NCI-H146 (cell line): ENCODE measurements at regions not wholly inside any gene's neighbourhood (a gene's known extent, or its start where the extent isn't known, plus 50 kb on each side); places are given as distances from the start of the nearest gene placed in this dataset.
A peak's percentile ranks its signal among the peaks of the same experiment; 100 is the strongest.

ENCODE experiments used
- DNase-seq: peaks from one replicate; lab custom pipeline; 2025; lab: John Stamatoyannopoulos, UW

DNA sequence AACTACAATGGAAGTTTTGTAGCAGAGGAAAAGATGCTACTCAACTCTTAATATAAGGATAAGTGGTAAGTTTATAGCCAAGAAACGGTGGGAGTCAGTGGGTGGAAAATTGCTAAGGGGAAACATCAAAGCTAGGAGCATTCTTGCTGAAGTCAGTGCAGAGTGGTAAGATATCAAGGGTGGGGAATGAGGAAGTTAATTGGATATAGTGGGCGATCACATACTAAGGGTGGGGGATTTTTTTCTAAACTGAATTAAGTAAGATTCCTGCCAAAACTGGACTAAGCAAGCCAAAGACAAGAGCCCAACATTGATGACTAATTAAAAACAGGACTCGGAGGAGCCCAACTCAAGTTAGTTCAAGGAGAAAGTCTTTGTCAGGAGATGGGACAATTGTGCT lies 525.4 kb downstream of the CCDC85A start:
- DNase-seq: no peak

GRCh38 chr2:56713161-56713676 lies 529.4 kb downstream of the CCDC85A start:
- no peak for DNase-seq

GRCh38 chr2:56713978-56714377 lies 530.2 kb downstream of the CCDC85A start:
- no peak for DNase-seq

- no peak for DNase-seq
Observed at GRCh38 chr2:56714400-56714799, 530.6 kb downstream of the CCDC85A start.

DNA sequence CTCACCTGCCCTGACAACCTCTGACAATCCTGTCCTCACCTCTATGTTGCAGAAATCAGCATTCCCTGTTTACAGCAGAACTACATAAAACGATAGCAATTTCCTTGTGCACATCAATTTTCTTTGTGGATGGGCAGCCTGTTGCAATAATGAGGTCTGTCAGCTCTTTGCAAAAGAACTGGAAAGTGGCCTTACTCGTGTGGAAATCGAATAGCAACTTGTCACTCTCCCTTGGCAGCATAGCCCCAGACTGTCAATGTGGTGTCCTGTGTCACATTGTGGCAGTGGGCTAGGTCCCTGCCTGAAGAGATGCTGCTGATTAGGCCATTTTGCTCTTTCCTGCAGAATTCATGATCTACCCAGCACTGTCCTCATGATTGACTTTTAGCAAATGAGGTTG lies 531.9 kb downstream of the CCDC85A start:
- no peak for DNase-seq

GRCh38 chr2:56718413-56718812 lies 534.6 kb downstream of the CCDC85A start:
- DNase-seq: no peak

- no peak for DNase-seq
Observed at GRCh38 chr2:56729212-56729611, 545.4 kb downstream of the CCDC85A start.

- no peak for DNase-seq
Observed at GRCh38 chr2:56732946-56733345, 549.2 kb downstream of the CCDC85A start.

DNA sequence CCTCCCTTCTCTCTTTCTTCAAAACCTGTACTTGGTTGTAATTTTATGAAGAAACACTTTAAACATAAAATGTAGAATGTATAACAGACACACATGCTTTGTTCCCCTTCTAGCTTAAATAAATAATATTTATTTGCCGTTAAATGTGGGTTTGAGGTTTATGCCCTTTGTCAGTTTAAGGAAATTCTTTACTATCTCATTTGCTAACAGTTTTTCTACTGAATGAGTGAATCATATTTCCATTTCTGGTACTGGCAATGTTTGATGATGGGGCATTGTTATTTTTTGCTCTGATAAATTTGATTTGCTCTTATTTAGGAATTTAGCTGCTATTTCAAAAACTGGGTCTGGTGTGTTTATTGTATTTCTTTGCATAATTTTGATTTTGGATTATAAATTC lies 555.6 kb downstream of the CCDC85A start:
- DNase-seq: no peak

GRCh38 chr2:56741601-56742102 lies 557.9 kb downstream of the CCDC85A start:
- DNase-seq: no peak

GRCh38 chr2:56743807-56744206 lies 560.0 kb downstream of the CCDC85A start:
- DNase-seq: no peak

GRCh38 chr2:56749152-56749752 lies 565.5 kb downstream of the CCDC85A start:
- peak; percentile 4 for DNase-seq

- no peak for DNase-seq
Observed at GRCh38 chr2:56753182-56753581, 569.4 kb downstream of the CCDC85A start.

GRCh38 chr2:56754066-56754615 lies 570.4 kb downstream of the CCDC85A start:
- DNase-seq: no peak

GRCh38 chr2:56754627-56755026 lies 570.8 kb downstream of the CCDC85A start:
- no peak for DNase-seq

DNA sequence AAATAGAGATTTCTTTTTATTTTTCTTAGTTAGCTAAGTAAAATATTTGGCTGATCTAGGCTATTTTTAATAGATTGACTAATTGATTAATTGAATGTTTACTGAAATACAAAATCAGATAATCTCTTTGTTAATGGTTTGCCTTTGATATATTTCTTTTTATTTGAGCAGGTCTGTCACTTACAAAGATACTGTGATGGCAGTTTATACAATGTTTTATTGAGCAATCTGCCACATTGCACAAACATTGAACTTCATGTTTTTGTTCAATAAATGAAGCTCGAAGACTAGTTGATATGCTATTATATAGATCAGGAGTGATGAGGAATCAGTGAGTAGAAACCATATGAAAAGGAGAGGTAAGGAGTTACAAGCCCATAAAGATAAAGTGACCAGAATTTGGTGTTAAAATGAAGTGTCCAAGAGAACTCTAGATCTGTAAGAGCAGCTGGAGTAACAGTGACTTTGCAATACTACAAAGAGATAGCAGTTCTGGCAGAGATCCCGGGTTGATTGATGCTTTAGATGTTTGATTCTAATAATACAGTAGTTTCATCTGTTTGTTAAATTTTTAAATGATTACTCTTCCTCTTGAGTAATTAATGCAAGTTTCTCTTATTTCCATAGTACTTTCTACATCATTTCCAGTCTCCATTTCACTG lies 574.2 kb downstream of the CCDC85A start:
- DNase-seq: no peak

GRCh38 chr2:56763683-56764082 lies 579.9 kb downstream of the CCDC85A start:
- no peak for DNase-seq

- no peak for DNase-seq
Observed at GRCh38 chr2:56768973-56769372, 585.2 kb downstream of the CCDC85A start.

- DNase-seq: no peak
Observed at GRCh38 chr2:56770490-56770889, 586.7 kb downstream of the CCDC85A start.

GRCh38 chr2:56784046-56784445 lies 600.3 kb downstream of the CCDC85A start:
- no peak for DNase-seq

DNA sequence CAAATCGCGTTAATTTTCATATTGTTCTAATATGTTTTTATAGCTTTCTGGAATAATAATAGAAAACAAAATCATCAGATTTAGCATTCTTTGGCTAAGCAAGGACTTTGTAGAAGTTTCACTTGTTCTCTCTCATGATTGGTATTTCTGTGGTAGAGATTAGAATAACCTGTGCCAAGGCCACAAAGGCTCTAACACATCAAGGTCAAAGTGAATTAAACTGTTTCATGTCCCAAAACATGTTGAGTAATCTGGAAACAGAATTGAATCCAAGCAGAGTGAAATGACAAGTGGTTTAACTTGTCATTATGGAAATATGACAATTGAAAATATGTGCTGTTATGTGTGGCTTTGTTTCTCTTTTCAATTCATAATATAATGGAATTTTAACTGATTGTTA lies 617.4 kb downstream of the CCDC85A start:
- DNase-seq: no peak

GRCh38 chr2:56801770-56802169 lies 618.0 kb downstream of the CCDC85A start:
- DNase-seq: no peak

DNA sequence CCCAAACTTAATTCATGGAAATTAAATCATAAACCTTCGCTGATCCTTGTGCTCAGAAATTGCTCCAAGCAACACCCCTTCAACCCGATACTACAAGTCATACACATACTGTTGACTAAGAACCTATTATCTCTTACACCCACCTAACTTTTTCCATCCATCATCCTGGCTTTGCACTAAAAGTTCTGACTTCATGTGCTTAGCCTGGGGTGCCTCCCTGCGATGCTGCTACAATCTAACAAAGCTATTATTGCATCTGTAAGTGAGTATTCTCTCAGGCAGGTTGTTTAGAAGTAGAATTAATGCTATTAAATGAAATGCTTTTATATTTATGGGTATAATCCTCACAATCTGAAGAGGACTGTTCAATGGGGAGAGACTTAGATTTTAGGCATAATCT lies 619.8 kb downstream of the CCDC85A start:
- no peak for DNase-seq
